ENCODE measurements at regions not wholly inside any gene's neighbourhood (a gene's known extent, or its start where the extent isn't known, plus 50 kb on each side); places are given as distances from the start of the nearest gene placed in this dataset.

GRCh38 chr21:41677671-41678015, 89.2 kb downstream of the RIPK4 start:
- H3K79me2 ChIP-seq (ENCODE audit: insufficient read depth), result no peaks in the 10 kb centered on the region
- WGBS (ENCODE audit: low lambda C conversion rate), result 83% methylated on average over 8 of the region's 8 CpGs
- peak overlapping the region in 1 of 2 experiments; percentile 57; a peak in 1 of 4 replicates for H3K27ac ChIP-seq (ENCODE audit: low read depth in 2 of 2, low read length in 1 of 2)
- H3K36me3 ChIP-seq (replicated peaks in 1 of 2; ENCODE audit: control insufficient read depth in 1 of 2, insufficient read depth in 2 of 2, low read length in 1 of 2), result no peaks in the 10 kb centered on the region
- POLR2A ChIA-PET, result no interaction called here
- no peak overlapping the region for H3K4me3 ChIP-seq (ENCODE audit: low read depth in 2 of 2, low read length in 1 of 2)
- no peaks in the 10 kb centered on the region for H3K9me3 ChIP-seq
- TF ChIP-seq CHD2 (IDR thresholded peaks at IDR 0.05; ENCODE audit: low read length, partially characterized antibody), result no peak
- TF ChIP-seq MXI1 (IDR thresholded peaks at IDR 0.05; ENCODE audit: low read depth, low read length), result no peak
- no peak for TF ChIP-seq RFX5 (IDR thresholded peaks at IDR 0.05; ENCODE audit: low read length)
- TF ChIP-seq MEF2A (IDR thresholded peaks at IDR 0.05; ENCODE audit: borderline replicate concordance, low read depth), result no peak
- TF ChIP-seq, protein P1, sequence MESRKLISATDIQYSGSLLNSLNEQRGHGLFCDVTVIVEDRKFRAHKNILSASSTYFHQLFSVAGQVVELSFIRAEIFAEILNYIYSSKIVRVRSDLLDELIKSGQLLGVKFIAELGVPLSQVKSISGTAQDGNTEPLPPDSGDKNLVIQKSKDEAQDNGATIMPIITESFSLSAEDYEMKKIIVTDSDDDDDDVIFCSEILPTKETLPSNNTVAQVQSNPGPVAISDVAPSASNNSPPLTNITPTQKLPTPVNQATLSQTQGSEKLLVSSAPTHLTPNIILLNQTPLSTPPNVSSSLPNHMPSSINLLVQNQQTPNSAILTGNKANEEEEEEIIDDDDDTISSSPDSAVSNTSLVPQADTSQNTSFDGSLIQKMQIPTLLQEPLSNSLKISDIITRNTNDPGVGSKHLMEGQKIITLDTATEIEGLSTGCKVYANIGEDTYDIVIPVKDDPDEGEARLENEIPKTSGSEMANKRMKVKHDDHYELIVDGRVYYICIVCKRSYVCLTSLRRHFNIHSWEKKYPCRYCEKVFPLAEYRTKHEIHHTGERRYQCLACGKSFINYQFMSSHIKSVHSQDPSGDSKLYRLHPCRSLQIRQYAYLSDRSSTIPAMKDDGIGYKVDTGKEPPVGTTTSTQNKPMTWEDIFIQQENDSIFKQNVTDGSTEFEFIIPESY (IDR thresholded peaks at IDR 0.05; ENCODE audit: borderline replicate concordance, low read depth), result no peak
- TF ChIP-seq SMC3 (IDR thresholded peaks at IDR 0.05; ENCODE audit: low read depth, low read length), result no peak
- no peak for TF ChIP-seq EZH2phosphoT487 (IDR thresholded peaks at IDR 0.05; ENCODE audit: borderline replicate concordance, low read depth)
- no peak for TF ChIP-seq GATA2 (CRISPR knock-in tag; IDR thresholded peaks at IDR 0.05)
- no peak for TF ChIP-seq FOSL2 (IDR thresholded peaks at IDR 0.05; ENCODE audit: borderline replicate concordance, low read depth)
- no peak for TF ChIP-seq EP300 (IDR thresholded peaks at IDR 0.05; ENCODE audit: borderline replicate concordance in 1 of 2, low read depth in 1 of 2, low read length in 1 of 2)
- H3K4me2 ChIP-seq, result no peak overlapping the region
- H3K27me3 ChIP-seq (ENCODE audit: insufficient read depth), result no peaks in the 10 kb centered on the region
- H3K9me2 ChIP-seq, result no peaks in the 10 kb centered on the region
- H4K20me1 ChIP-seq (ENCODE audit: insufficient read depth), result no peaks in the 10 kb centered on the region
- no peak for DNase-seq
- H2AFZ ChIP-seq (ENCODE audit: low read depth), result peak overlapping the region; percentile 73; the same call in 1 of the 2 replicates
- peaks cover 3 to 16% of the 10 kb centered on the region in 2 experiments; a peak in 3 of 4 replicates for H3K4me1 ChIP-seq (ENCODE audit: control insufficient read depth in 1 of 2, insufficient read depth in 2 of 2, low read depth in 1 of 2, low read length in 1 of 2)
- CTCF ChIA-PET, result no interaction called here
- no peak overlapping the region for H3K9ac ChIP-seq
- H3F3A ChIP-seq (replicated peaks; ENCODE audit: insufficient read depth), result no peaks in the 10 kb centered on the region

DNA sequence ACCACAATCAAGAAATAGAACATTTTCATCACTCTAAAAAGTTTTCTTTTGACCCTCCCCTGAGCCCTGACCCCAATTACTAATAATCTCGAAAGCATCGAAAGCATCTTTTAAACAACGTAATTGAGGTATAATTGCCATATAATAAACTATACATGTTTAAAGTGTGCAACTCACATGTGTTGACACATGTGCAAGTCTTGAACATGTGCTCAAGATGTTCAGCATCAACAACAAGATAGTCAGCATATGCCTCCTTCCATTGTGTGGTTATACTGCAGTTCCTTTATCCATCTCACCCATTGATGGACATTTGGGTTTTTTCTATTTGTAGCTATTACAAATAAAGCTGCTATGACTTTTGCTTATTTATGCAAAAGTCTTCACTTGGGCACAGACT, 90.7 kb downstream of the RIPK4 start:
- H3K27me3 ChIP-seq (ENCODE audit: insufficient read depth), result no peaks in the 10 kb centered on the region
- no peak overlapping the region for H3K4me3 ChIP-seq (ENCODE audit: low read depth in 2 of 2, low read length in 1 of 2)
- no peaks in the 10 kb centered on the region for H3K9me3 ChIP-seq
- no peaks in the 10 kb centered on the region for H3F3A ChIP-seq (replicated peaks; ENCODE audit: insufficient read depth)
- ChIA-PET POLR2A (interaction anchor here (0.6 kb wide), 1 partner anchor 12 kb away, joined by 3 read pairs; no protein-coding TSS in a partner anchor), CTCF (no interaction called here)
- no peaks in the 10 kb centered on the region for H3K36me3 ChIP-seq (replicated peaks in 1 of 2; ENCODE audit: control insufficient read depth in 1 of 2, insufficient read depth in 2 of 2, low read length in 1 of 2)
- no peak for TF ChIP-seq RFX5 (IDR thresholded peaks at IDR 0.05; ENCODE audit: low read length)
- no peak for TF ChIP-seq USF2 (IDR thresholded peaks at IDR 0.05; ENCODE audit: borderline replicate concordance, low read depth, low read length)
- TF ChIP-seq REST (IDR thresholded peaks at IDR 0.05; ENCODE audit: low read depth, low read length), result no peak
- TF ChIP-seq TEAD4 (IDR thresholded peaks at IDR 0.05; ENCODE audit: borderline replicate concordance, insufficient read depth), result no peak
- TF ChIP-seq RCOR1 (IDR thresholded peaks at IDR 0.05; ENCODE audit: low read length), result no peak
- TF ChIP-seq EP300 (IDR thresholded peaks at IDR 0.05; ENCODE audit: borderline replicate concordance in 1 of 2, low read depth in 1 of 2, low read length in 1 of 2), result no peak
- H3K4me1 ChIP-seq (ENCODE audit: control insufficient read depth in 1 of 2, insufficient read depth in 2 of 2, low read depth in 1 of 2, low read length in 1 of 2), result peaks cover 3 to 16% of the 10 kb centered on the region in 2 experiments; a peak in 3 of 4 replicates
- no peak overlapping the region for H2AFZ ChIP-seq (ENCODE audit: low read depth)
- H3K27ac ChIP-seq (ENCODE audit: low read depth in 2 of 2, low read length in 1 of 2), result no peak overlapping the region
- no peaks in the 10 kb centered on the region for H3K79me2 ChIP-seq (ENCODE audit: insufficient read depth)
- no peak for DNase-seq
- H3K4me2 ChIP-seq, result no peak overlapping the region
- WGBS (ENCODE audit: low lambda C conversion rate), result 95% methylated on average over 3 of the region's 3 CpGs
- no peaks in the 10 kb centered on the region for H4K20me1 ChIP-seq (ENCODE audit: insufficient read depth)
- H3K9me2 ChIP-seq, result no peaks in the 10 kb centered on the region
- H3K9ac ChIP-seq, result no peak overlapping the region

All from SK-N-SH (cell line).